ENCODE measurements at regions not wholly inside any gene's neighbourhood (a gene's known extent, or its start where the extent isn't known, plus 50 kb on each side); places are given as distances from the start of the nearest gene placed in this dataset.
"Not testable (repeated sequence)": the region's sequence is repeated elsewhere in the genome, so short reads cannot be mapped to it uniquely, and the experiment has no call there.

- DNase-seq = no peak
Measured at GRCh38 chr13:87590518-87590917, 80.7 kb upstream of the SLITRK5 start.

- not testable (repeated sequence) for DNase-seq
Measured at GRCh38 chr13:87604437-87604836, 66.7 kb upstream of the SLITRK5 start.

GRCh38 chr13:87607266-87607665 is 63.9 kb upstream of the SLITRK5 start:
- DNase-seq = no peak

GRCh38 chr13:87614276-87614675 is 56.9 kb upstream of the SLITRK5 start:
- no peak for DNase-seq

All from MV-4-11 (cell line).